Right atrium auricular region (tissue), 2 donors: ENCODE measurements at regions not wholly inside any gene's neighbourhood (a gene's known extent, or its start where the extent isn't known, plus 50 kb on each side); places are given as distances from the start of the nearest gene placed in this dataset.

Source experiments
- DNase-seq: peaks from one replicate; pipeline ENCODE4 v3.0.0-alpha.2; 2019; ENCODE audit warnings: low spot score
- H3K27ac ChIP-seq, 2 donors: fragments of 200-600 bp; sonication (generic); 1 replicate in 1 of 2; 2 replicates in 1 of 2; pipeline ENCODE4 v1.5.1; 2016 to 2019
- H3K27me3 ChIP-seq, 2 donors: fragments of 200-600 bp; sonication (generic); one replicate each; pipeline versions ENCODE4 v1.5.1 to v1.6.0; 2017 to 2019
- H3K36me3 ChIP-seq: fragments of 200-600 bp; sonication (generic); one replicate; pipeline ENCODE4 v1.5.1; 2016
- H3K4me1 ChIP-seq, 2 donors: fragments of 200-600 bp; sonication (generic); one replicate each; pipeline versions ENCODE4 v1.5.1 to v1.6.0; 2017 to 2019
- H3K4me3 ChIP-seq, 2 donors: fragments of 200-600 bp; sonication (generic); 1 replicate in 1 of 2; 2 replicates in 1 of 2; pipeline ENCODE4 v1.5.1; 2017 to 2019; ENCODE audit warnings: mild to moderate bottlenecking in 1 of 2, moderate library complexity in 1 of 2
- H3K9me3 ChIP-seq, 2 donors: fragments of 200-600 bp; sonication (generic); one replicate each; pipeline ENCODE4 v1.5.1; 2019
- TF ChIP-seq, protein P1 (sequence below), 2 donors: fragments of 200-600 bp; sonication (generic); IDR thresholded peaks; one replicate each; pipeline ENCODE4 v1.5.1; 2019; ENCODE audit warnings: antibody characterized with exemption in 2 of 2

DNA sequence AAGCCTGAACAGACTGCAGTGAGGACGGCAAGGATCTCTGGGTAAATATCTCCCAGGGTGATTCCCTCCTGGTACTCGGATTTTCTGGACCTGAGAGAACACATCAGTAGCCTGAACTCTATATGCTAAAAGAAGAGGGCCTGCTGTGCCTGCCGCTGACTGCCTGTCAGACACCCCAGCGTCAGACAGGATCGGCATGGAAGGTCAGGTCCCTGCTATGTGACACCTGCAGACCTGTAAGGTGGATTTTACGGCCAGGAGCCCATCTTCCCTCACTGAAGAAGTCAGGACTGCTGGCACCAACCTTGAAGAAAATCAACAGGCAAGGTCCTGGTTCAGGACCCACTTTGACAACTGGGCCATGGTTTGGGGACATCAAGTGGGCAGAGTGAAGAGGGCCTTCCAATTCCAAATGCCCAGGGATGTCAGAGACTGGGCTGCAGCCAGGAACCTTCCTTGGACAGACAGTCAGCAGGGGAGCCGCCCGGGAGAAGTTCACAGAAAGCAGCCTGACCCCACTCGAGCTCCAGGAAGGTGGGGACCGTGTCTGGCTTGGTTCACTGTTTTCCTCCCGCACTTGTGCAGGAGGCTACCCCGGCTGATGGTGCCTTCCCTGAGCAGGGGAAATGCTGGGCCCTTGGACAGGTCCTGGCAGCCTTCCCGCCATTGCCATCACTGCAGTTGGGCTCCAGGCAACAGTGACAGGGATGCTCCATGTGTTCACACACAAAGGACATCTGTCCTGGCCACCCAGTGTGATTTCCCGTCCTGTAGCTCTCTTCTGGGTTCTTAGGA is 91.8 kb upstream of the LANCL2 start:
- H3K27me3 ChIP-seq, result no peaks in the 10 kb centered on the region
- TF ChIP-seq, protein P1, sequence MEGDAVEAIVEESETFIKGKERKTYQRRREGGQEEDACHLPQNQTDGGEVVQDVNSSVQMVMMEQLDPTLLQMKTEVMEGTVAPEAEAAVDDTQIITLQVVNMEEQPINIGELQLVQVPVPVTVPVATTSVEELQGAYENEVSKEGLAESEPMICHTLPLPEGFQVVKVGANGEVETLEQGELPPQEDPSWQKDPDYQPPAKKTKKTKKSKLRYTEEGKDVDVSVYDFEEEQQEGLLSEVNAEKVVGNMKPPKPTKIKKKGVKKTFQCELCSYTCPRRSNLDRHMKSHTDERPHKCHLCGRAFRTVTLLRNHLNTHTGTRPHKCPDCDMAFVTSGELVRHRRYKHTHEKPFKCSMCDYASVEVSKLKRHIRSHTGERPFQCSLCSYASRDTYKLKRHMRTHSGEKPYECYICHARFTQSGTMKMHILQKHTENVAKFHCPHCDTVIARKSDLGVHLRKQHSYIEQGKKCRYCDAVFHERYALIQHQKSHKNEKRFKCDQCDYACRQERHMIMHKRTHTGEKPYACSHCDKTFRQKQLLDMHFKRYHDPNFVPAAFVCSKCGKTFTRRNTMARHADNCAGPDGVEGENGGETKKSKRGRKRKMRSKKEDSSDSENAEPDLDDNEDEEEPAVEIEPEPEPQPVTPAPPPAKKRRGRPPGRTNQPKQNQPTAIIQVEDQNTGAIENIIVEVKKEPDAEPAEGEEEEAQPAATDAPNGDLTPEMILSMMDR (IDR thresholded peaks at IDR 0.05), result no peak
- no peak for DNase-seq
- no peaks in the 10 kb centered on the region for H3K9me3 ChIP-seq
- H3K4me3 ChIP-seq, result no peak overlapping the region
- H3K27ac ChIP-seq, result no peak overlapping the region
- H3K36me3 ChIP-seq, result no peaks in the 10 kb centered on the region
- H3K4me1 ChIP-seq, result no peaks in the 10 kb centered on the region

GRCh38 chr7:55274156-55274555 is 91.0 kb upstream of the LANCL2 start:
- DNase-seq, result no peak
- H3K27ac ChIP-seq, result no peak overlapping the region
- no peaks in the 10 kb centered on the region for H3K9me3 ChIP-seq

GRCh38 chr7:55275291-55276200 is 89.6 kb upstream of the LANCL2 start:
- Histone ChIP-seq H3K27ac (no peak overlapping the region), H3K4me1 (no peaks in the 10 kb centered on the region), H3K36me3 (no peaks in the 10 kb centered on the region), H3K27me3 (no peaks in the 10 kb centered on the region), H3K4me3 (no peak overlapping the region), H3K9me3 (no peaks in the 10 kb centered on the region)
- TF ChIP-seq, protein P1 (IDR thresholded peaks at IDR 0.05), result no peak
- no peak for DNase-seq

More at GRCh38 chr7:55274156-55274555, 91.0 kb upstream of the LANCL2 start:
- TF ChIP-seq, protein P1 (IDR thresholded peaks at IDR 0.05), result no peak
- Histone ChIP-seq H3K4me1 (no peaks in the 10 kb centered on the region), H3K4me3 (no peak overlapping the region), H3K27me3 (no peaks in the 10 kb centered on the region), H3K36me3 (no peaks in the 10 kb centered on the region)

DNA sequence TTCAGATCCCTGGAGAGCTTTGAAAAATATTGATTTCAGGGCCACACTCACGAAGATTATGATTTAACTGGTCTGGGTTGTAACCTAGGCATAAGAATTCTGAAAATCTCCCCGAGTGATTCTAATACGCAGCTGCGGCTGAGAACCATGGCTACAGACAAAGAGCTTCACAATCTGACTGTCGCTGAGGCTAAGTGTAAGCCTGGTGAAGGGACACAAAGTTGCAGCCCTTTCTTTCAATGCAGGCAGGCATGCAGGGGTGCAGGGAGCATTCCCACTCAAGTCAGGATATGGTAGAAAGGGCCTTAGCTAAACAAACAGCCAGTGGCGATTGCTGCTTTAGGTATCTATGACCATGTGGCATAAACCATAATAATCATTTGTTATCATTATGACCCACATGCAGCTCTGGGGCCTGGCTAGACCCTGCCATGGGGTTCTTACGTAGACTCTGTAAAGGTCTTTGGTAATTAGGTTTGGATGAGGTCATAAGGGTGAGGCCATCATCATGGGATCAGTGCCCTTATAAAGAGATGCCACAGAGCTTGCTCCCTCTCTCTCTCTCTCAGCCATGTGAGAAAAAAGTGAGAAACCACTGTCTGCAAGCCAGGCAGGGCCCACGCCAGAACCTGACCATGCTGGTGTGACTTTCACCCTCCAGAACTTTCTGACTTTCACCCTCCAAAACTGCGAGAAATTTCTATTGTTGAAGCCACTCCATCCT is 88.4 kb upstream of the LANCL2 start:
- Histone ChIP-seq H3K9me3 (no peaks in the 10 kb centered on the region), H3K27ac (no peak overlapping the region), H3K27me3 (no peaks in the 10 kb centered on the region), H3K4me1 (no peaks in the 10 kb centered on the region), H3K4me3 (no peak overlapping the region), H3K36me3 (no peaks in the 10 kb centered on the region)
- no peak for DNase-seq
- TF ChIP-seq, protein P1 (IDR thresholded peaks at IDR 0.05), result no peak

DNA sequence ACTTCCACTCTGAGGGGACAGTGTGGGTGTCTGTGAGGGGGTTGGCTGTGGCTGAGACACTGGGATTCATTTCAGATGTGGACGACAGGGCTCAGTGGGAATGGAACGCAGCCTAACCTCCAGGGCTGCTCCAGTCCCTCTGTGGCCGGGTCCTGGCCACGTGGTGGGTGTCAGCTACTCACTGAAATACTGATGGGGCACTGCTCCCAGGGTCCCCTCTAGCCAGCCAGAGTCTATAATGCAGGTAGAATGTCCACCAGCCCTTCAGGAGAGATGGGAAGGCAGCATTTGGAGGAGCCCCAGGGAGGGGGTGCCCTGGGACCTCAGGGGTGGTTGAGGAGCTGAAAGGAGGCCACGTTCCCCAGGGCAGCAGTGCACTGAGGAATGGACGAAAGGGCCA is 87.2 kb upstream of the LANCL2 start:
- Histone ChIP-seq H3K9me3 (no peaks in the 10 kb centered on the region), H3K4me3 (no peak overlapping the region), H3K27me3 (no peaks in the 10 kb centered on the region), H3K4me1 (no peaks in the 10 kb centered on the region), H3K27ac (no peak overlapping the region), H3K36me3 (no peaks in the 10 kb centered on the region)
- TF ChIP-seq, protein P1 (IDR thresholded peaks at IDR 0.05), result no peak
- no peak for DNase-seq
